ENCODE measurements at regions not wholly inside any gene's neighbourhood (a gene's known extent, or its start where the extent isn't known, plus 50 kb on each side); places are given as distances from the start of the nearest gene placed in this dataset.

DNA sequence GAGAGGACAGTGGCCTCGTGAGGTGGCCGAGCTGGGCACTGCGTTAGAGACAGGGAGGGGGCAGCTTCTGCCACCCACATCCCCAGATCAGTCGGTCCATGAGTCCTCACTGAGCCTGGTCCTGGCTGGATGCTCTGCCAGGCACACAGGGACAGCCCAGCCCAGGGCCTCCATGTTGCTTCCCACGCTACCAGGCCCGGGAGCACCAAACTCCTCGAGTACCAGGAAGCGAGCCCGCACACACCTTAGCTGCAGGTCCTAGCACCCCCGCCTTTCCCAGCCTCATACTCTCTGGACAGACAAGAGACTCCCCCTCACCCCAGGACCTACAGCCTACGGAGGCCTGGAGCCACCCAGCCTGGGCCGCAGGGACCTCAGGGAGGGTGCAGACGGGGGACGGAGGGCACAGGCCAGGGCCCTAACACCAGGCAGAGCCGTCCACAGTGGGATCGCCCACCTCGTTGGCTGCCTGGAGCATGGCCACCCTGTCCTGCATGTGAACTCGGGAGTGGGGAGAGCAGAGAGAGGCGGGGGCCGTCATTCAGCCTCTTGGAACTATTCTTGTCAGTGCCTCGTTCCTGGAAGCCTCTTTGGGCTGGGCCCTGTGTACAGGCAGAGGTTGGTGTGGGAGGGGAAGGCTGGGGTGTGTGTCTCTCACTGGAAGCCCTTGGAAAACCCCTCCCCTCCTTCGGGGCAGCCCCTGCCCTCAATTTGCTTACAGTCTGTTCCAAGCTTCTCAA lies 90.9 kb upstream of the RUNX3 start:
- H3K4me3 ChIP-seq (ENCODE audit: low read depth, low read length): no peak overlapping the region
- no peak for TF ChIP-seq CTCF (IDR thresholded peaks at IDR 0.05; ENCODE audit: low read depth, low read length, missing control alignments)
- in situ Hi-C loops (cut with HindIII; ENCODE audit: low sequenced_read_pairs): loop anchor here (5.0 kb wide), 1 partner anchor 34 kb away; no protein-coding TSS in a partner anchor
- no peak for DNase-seq (ENCODE audit: low read depth)

- DNase-seq (ENCODE audit: low read depth): no peak
- no peak for TF ChIP-seq CTCF (IDR thresholded peaks at IDR 0.05; ENCODE audit: low read depth, low read length, missing control alignments)
- in situ Hi-C loops (cut with HindIII; ENCODE audit: low sequenced_read_pairs): loop anchor here (5.0 kb wide), 1 partner anchor 33 kb away; no protein-coding TSS in a partner anchor
- no peak overlapping the region for H3K4me3 ChIP-seq (ENCODE audit: low read depth, low read length)
Measured at GRCh38 chr1:25020173-25020845, 90.2 kb upstream of the RUNX3 start.

DNA sequence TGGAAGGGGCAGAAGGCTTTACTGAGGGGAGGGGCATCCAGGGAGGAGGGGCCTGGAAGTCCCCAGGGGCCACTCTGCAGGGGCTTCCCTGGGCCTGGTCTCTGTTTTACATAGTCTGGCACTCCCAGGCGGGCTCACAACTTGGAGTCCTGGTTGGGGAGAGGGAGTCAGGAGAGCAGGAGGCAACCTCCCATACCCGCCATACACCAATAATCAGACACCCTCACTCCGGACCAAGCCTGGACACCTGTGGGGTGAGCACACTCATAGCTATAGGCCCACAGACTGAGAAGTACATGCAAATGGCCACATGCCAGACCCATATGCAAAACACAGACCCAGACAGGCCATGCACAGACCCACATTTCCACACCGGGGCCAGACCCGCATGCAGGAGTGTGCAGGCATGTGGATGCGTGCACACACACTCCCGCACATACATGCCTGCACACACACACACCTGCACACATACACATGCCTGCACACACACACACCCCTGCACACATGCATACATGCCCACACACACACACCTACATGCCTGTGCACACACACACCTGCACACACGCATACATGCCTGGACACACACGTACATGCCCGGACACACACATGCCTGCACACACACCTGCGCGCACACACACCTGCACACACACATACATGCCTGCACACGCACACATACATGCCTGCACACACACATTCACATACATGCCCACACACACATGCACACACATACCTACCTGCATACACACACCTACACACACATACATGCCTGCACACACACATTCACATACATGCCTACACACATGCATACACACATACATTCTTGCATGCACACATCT lies 89.5 kb upstream of the RUNX3 start:
- in situ Hi-C loops (cut with HindIII; ENCODE audit: low sequenced_read_pairs): loop anchor here (5.0 kb wide), 1 partner anchor 32 kb away; no protein-coding TSS in a partner anchor

GRCh38 chr1:25018943-25019336 lies 88.9 kb upstream of the RUNX3 start:
- no peak overlapping the region for H3K4me3 ChIP-seq (ENCODE audit: low read depth, low read length)
- no peak for DNase-seq (ENCODE audit: low read depth)
- no peak for TF ChIP-seq CTCF (IDR thresholded peaks at IDR 0.05; ENCODE audit: low read depth, low read length, missing control alignments)
- in situ Hi-C loops (cut with HindIII; ENCODE audit: low sequenced_read_pairs): no loop called here

More for the DNA sequence above, 89.5 kb upstream of the RUNX3 start:
- H3K4me3 ChIP-seq (ENCODE audit: low read depth, low read length): no peak overlapping the region
- no peak for DNase-seq (ENCODE audit: low read depth)
- TF ChIP-seq CTCF (IDR thresholded peaks at IDR 0.05; ENCODE audit: low read depth, low read length, missing control alignments): no peak

DNA sequence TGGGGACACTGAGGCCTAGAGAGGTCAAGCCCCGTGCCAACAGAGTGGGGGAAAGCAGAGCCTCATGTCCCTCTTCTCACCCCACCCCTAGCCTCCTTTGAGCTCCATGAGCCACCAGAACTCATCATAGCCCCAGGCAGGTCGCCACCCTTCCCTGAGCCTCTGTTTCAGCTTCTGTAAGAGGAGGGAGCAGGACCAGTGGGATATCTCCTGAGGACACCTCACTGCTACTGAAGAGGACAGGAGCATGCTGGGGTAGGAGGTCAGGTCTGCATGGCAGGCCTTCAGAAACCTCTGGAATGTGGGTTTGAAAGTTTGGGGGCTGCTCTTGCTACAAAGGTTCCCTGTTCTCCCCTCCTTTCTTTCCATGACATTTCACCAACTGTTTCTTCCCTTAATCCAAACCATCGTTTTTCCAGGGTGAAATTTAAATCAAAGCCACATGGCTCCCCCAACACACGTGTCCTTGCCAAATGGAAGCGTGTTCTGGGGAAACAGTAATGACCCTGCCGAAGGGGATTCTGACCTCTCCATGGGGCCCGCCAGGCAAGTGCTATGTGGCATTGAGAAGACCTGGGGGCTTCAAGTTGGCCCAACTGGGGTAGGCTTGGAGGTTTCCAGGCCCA lies 88.1 kb upstream of the RUNX3 start:
- no peak for TF ChIP-seq CTCF (IDR thresholded peaks at IDR 0.05; ENCODE audit: low read depth, low read length, missing control alignments)
- DNase-seq (ENCODE audit: low read depth): no peak
- H3K4me3 ChIP-seq (ENCODE audit: low read depth, low read length): no peak overlapping the region
- in situ Hi-C loops (cut with HindIII; ENCODE audit: low sequenced_read_pairs): no loop called here
